Heart left ventricle (tissue), 16 donors: ENCODE measurements at regions not wholly inside any gene's neighbourhood (a gene's known extent, or its start where the extent isn't known, plus 50 kb on each side); places are given as distances from the start of the nearest gene placed in this dataset.
A peak's percentile ranks its signal among the peaks of the same experiment; 100 is the strongest.

Experiments used
- ATAC-seq, 4 donors: fragments of 200-7000 bp; cut with Tn5 transposase; one replicate each; pipeline ENCODE4 v1.9.1; 2020 to 2022; ENCODE audit warnings: moderate library complexity in 4 of 4, mild to moderate bottlenecking in 3 of 4, moderate number of reproducible peaks in 1 of 4
- DNase-seq, 5 donors: peaks; one replicate each; pipeline ENCODE4 v3.0.0-alpha.2; 2020
- H3K27ac ChIP-seq, 12 donors: fragments of 200-600 bp; sonication (generic) in 4 of 12; one replicate each; pipeline versions ENCODE4 v1.5.0 to v1.8.0; 2016 to 2022; ENCODE audit warnings: mild to moderate bottlenecking in 2 of 12
- H3K27me3 ChIP-seq, 9 donors: fragments of 200-600 bp; sonication (generic) in 2 of 9; one replicate each; pipeline versions ENCODE4 v1.5.1 to v1.8.0; 2016 to 2022; ENCODE audit warnings: mild to moderate bottlenecking in 3 of 9
- H3K36me3 ChIP-seq, 9 donors: fragments of 200-600 bp; sonication (generic) in 2 of 9; one replicate each; pipeline versions ENCODE4 v1.5.0 to v1.8.0; 2018 to 2022; ENCODE audit warnings: mild to moderate bottlenecking in 2 of 9
- H3K4me1 ChIP-seq, 12 donors: fragments of 200-600 bp; sonication (generic) in 4 of 12; one replicate each; pipeline versions ENCODE4 v1.5.0 to v1.8.0; 2016 to 2022; ENCODE audit warnings: mild to moderate bottlenecking in 3 of 12
- H3K4me3 ChIP-seq, 12 donors: fragments of 200-600 bp; sonication (generic) in 4 of 12; one replicate each; pipeline versions ENCODE4 v1.5.0 to v1.8.0; 2017 to 2022; ENCODE audit warnings: mild to moderate bottlenecking in 9 of 12, moderate library complexity in 4 of 12
- H3K9me3 ChIP-seq, 12 donors: fragments of 200-600 bp; sonication (generic) in 4 of 12; one replicate each; pipeline versions ENCODE4 v1.5.0 to v1.8.0; 2016 to 2022; ENCODE audit warnings: mild to moderate bottlenecking in 1 of 12
- POLR2A ChIP-seq, 2 donors: fragments of 450-650 bp; IDR thresholded peaks; one replicate each; pipeline ENCODE4 v1.6.1; 2017; ENCODE audit warnings: antibody characterized with exemption in 2 of 2, mild to moderate bottlenecking in 2 of 2, moderate library complexity in 2 of 2
- WGBS, 4 donors: extraction: QIAGEN DNeasy Blood & Tissue Kit in 2 of 4; methylation state at CpG; one replicate each; pipeline versions ENCODE4 v1.1.5 to v1.1.7; 2013 to 2018; 5-methylcytosine and 5-hydroxymethylcytosine counted together
- intact Hi-C, 10 donors: fragments of 100-400 bp; cut with DNase I; formaldehyde crosslinking; loops; one replicate each; pipeline versions ENCODE4 v1.11.1 to v1.14.2; 2022
- TF ChIP-seq, protein P1 (sequence below), 12 donors: fragments of 200-600 bp; sonication (generic) in 4 of 12; IDR thresholded peaks; one replicate each; pipeline versions ENCODE4 v1.5.0 to v1.8.0; 2018 to 2022; ENCODE audit warnings: antibody characterized with exemption in 12 of 12, mild to moderate bottlenecking in 5 of 12
- donor health status: ischemic (EF 13 %, LVEDD 7.1; RV severe dilation, severe dysfunction).
- donor health status: healthy with polysubstance abuse.
- donor health status: DM: no; HTN: yes; CAD: no.
- donor health status: DM: no; HTN: no; CAD: no.
- donor health status: ischemic (EF 25% LVEDD 6.9; RV normal size, moderate dysfunction).
- donor health status: ischemic (EF 25% LVEDD 5.7; RV mildly dilated, moderate dysfunction).
- donor health status: healthy.
- donor health status: DM: yes; HTN: yes; CAD: no.
- donor health status: ischemic (EF 35%, LVEDD 5.7; RV mildly dilated, moderate dysfunction).
- donor health status: nonischemic (EF 11% LVEDD 7.7; RV severe dilation, severe dysfunction).
- donor health status: DM: yes; HTN: yes; CAD: no.
- donor health status: PGD.
- donor health status: ischemic (EF 29% LVEDD 5.4; RV normal size, mild dysfunction).
- donor health status: nonischemic (EF 23%, LVEDD 6.1; RV moderate dilation, normal function).

DNA sequence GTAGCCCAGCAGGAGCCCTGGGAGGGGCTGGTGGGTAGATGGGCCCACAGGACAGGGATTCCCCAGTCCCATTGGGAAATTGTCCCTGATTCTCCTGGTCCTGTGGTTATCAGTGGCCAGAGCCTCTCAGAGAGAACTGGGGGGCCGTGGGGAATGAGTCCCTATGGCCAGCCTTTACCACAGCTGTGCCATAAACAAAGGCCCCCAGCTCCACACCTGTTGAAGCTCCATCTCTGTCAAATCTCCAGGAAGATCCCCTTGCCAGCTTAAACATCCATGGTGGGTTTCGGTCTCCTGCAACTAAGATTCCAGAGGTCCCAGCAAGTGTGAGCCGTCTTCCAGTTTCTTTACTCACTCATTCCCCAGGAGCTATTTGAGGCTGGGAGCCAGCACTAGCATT is 897.1 kb downstream of the LRRTM4 start:
- TF ChIP-seq, protein P1, sequence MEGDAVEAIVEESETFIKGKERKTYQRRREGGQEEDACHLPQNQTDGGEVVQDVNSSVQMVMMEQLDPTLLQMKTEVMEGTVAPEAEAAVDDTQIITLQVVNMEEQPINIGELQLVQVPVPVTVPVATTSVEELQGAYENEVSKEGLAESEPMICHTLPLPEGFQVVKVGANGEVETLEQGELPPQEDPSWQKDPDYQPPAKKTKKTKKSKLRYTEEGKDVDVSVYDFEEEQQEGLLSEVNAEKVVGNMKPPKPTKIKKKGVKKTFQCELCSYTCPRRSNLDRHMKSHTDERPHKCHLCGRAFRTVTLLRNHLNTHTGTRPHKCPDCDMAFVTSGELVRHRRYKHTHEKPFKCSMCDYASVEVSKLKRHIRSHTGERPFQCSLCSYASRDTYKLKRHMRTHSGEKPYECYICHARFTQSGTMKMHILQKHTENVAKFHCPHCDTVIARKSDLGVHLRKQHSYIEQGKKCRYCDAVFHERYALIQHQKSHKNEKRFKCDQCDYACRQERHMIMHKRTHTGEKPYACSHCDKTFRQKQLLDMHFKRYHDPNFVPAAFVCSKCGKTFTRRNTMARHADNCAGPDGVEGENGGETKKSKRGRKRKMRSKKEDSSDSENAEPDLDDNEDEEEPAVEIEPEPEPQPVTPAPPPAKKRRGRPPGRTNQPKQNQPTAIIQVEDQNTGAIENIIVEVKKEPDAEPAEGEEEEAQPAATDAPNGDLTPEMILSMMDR (IDR thresholded peaks at IDR 0.05), result no peak
- TF ChIP-seq POLR2A (IDR thresholded peaks at IDR 0.05), result no peak
- Histone ChIP-seq H3K9me3 (peaks cover 0 to 3% (median 0%) of the 10 kb centered on the region in 12 donors), H3K36me3 (no peaks in the 10 kb centered on the region), H3K27me3 (no peaks in the 10 kb centered on the region), H3K4me3 (no peak overlapping the region), H3K27ac (no peak overlapping the region), H3K4me1 (no peaks in the 10 kb centered on the region)
- peak in 1 of 5 donors; percentile 37 for DNase-seq
- WGBS, 4 donors, result 74 to 89% (median 81%) methylated on average over 2 to 3 of the region's 3 CpGs
- ATAC-seq, result no peak
- intact Hi-C loops, result no loop called here

DNA sequence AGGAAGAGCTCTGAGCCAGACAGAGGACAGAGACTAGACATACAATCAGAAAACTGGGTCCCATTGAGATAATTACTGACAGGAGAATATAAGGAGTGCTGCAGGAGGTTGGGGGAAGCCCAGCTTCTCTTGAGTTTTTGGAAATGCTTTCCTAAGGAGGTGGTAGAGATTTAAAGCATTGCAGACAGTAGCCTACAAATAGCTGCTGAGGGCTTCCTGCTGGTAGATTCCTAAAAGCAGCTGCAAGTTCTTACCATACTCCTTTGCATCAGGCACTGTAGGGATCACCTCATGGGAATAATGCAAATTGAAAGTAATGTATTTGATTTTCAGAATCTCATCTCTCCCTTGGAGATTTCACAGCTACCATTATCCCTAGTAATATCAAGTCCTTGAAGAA is 902.6 kb upstream of the GCFC2 start:
- ATAC-seq, result no peak
- intact Hi-C loops, result no loop called here
- Histone ChIP-seq H3K27ac (no peak overlapping the region), H3K9me3 (no peaks in the 10 kb centered on the region), H3K4me1 (no peaks in the 10 kb centered on the region), H3K36me3 (no peaks in the 10 kb centered on the region), H3K27me3 (no peaks in the 10 kb centered on the region), H3K4me3 (no peak overlapping the region)
- no peak for TF ChIP-seq POLR2A (IDR thresholded peaks at IDR 0.05)
- TF ChIP-seq, protein P1 (IDR thresholded peaks at IDR 0.05), result no peak
- DNase-seq, result no peak

DNA sequence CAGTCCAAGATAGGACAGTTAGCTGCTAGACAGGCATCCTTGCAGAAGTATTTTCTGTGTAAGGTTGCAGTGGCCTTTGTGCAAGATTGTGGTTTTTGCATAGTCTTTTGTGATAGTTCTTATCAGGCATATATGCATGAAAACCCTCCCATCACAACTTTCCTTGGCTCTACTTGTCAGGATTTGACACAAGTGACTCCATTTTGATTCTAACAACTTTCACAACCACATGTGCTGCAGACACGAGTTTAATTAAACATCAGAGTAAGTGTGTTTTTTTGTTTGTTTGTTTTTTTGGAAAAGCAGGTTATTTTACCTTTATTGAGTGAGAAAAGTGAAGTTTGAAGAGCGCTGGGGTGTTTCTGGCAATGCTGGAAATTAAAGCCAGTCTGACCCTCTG is 902.0 kb upstream of the GCFC2 start:
- DNase-seq (no peak), ATAC-seq (no peak)
- Histone ChIP-seq H3K4me1 (no peaks in the 10 kb centered on the region), H3K27ac (no peak overlapping the region), H3K36me3 (no peaks in the 10 kb centered on the region), H3K27me3 (no peaks in the 10 kb centered on the region), H3K9me3 (no peaks in the 10 kb centered on the region), H3K4me3 (no peak overlapping the region)
- intact Hi-C loops, result no loop called here
- 62 to 69% (median 67%) methylated on average over 2 of the region's 2 CpGs for WGBS, 4 donors
- TF ChIP-seq POLR2A (IDR thresholded peaks at IDR 0.05), result no peak
- TF ChIP-seq, protein P1 (IDR thresholded peaks at IDR 0.05), result no peak

DNA sequence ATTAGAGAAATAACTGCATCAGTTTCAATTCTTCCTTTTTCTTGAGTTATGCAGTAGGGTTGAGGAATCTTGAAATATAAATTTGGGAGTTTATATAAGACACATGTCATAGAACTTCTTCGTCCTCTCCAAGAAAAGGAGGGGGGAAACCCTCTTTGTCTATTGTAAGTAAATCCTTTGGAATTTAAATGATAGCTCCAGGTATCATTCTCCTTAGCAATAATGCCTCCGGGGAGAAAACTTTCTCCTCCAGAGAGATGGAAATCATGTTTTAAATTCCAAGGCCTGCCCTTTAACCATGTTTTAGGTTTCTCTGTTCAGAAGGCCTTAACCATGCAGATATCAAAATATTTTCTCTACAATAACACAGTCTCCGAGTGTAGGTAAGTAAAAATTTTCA is 899.7 kb upstream of the GCFC2 start:
- DNase-seq, result no peak
- no peak overlapping the region for H3K27ac ChIP-seq
- H3K36me3 ChIP-seq, result no peaks in the 10 kb centered on the region
- H3K9me3 ChIP-seq, result no peaks in the 10 kb centered on the region
- H3K27me3 ChIP-seq, result no peaks in the 10 kb centered on the region
- no peak overlapping the region for H3K4me3 ChIP-seq
- WGBS, 4 donors, result 67 to 84% (median 78%) methylated on average over 3 of the region's 3 CpGs
- no peak for ATAC-seq
- TF ChIP-seq POLR2A (IDR thresholded peaks at IDR 0.05), result no peak
- TF ChIP-seq, protein P1 (IDR thresholded peaks at IDR 0.05), result no peak
- no peaks in the 10 kb centered on the region for H3K4me1 ChIP-seq
- intact Hi-C loops, result no loop called here
